ENCODE measurements at regions not wholly inside any gene's neighbourhood (a gene's known extent, or its start where the extent isn't known, plus 50 kb on each side); places are given as distances from the start of the nearest gene placed in this dataset.

GRCh38 chr9:80082213-80082612 is 510.4 kb downstream of the TLE4 start:
- no peaks in the 10 kb centered on the region for H3K27me3 ChIP-seq
- no peak overlapping the region for H3K27ac ChIP-seq
- no peak overlapping the region for H3K4me3 ChIP-seq
- no peaks in the 10 kb centered on the region for H3K36me3 ChIP-seq
- no peak for TF ChIP-seq CTCF (IDR thresholded peaks at IDR 0.05)
- no peaks in the 10 kb centered on the region for H3K9me3 ChIP-seq
- intact Hi-C loops (cut with DNase I) = no loop called here
- no peak for ATAC-seq
- FAIRE-seq = no peak
- no peak for DNase-seq
- H3K4me1 ChIP-seq = no peaks in the 10 kb centered on the region
- 68 to 83% methylated on average over 2 of the region's 2 CpGs for WGBS, 2 donors

- FAIRE-seq = no peak
- intact Hi-C loops (cut with DNase I) = no loop called here
Observed at GRCh38 chr9:80078826-80079225, 507.1 kb downstream of the TLE4 start.

GRCh38 chr9:80077059-80077458 is 505.3 kb downstream of the TLE4 start:
- Histone ChIP-seq H3K27ac (no peak overlapping the region), H3K4me1 (no peaks in the 10 kb centered on the region), H3K4me3 (no peak overlapping the region), H3K27me3 (no peaks in the 10 kb centered on the region), H3K36me3 (no peaks in the 10 kb centered on the region), H3K9me3 (no peaks in the 10 kb centered on the region)
- intact Hi-C loops (cut with DNase I) = no loop called here
- ATAC-seq (no peak), DNase-seq (no peak), FAIRE-seq (no peak)
- 67 to 83% methylated on average over 3 of the region's 3 CpGs for WGBS, 2 donors
- TF ChIP-seq CTCF (IDR thresholded peaks at IDR 0.05) = no peak

More at GRCh38 chr9:80078826-80079225, 507.1 kb downstream of the TLE4 start:
- 55 to 75% methylated on average over 1 of the region's 1 CpG for WGBS, 2 donors
- no peaks in the 10 kb centered on the region for H3K4me1 ChIP-seq
- H3K27ac ChIP-seq = no peak overlapping the region
- no peaks in the 10 kb centered on the region for H3K9me3 ChIP-seq
- H3K4me3 ChIP-seq = no peak overlapping the region
- TF ChIP-seq CTCF (IDR thresholded peaks at IDR 0.05) = no peak
- no peaks in the 10 kb centered on the region for H3K27me3 ChIP-seq
- H3K36me3 ChIP-seq = no peaks in the 10 kb centered on the region
- no peak for ATAC-seq
- DNase-seq = no peak

DNA sequence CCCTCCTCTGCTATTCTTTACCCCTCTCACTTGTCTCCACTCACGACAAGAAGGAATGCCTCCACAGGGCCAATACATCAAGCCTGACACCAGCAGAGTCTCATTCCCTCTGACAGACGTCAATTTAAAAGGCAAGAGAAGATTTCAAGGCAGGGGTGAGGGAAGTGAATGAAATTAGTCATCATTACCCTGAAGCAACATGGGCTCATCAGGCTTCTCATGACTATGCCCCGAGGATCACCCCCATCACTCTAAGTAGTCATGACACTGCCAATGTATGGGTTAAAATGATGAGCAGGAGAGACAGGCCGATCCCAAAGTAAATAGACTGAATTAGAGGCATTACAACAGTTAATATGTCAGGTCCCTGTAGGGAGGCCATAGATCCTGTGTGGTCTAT is 504.4 kb downstream of the TLE4 start:
- ATAC-seq (no peak), FAIRE-seq (no peak), DNase-seq (no peak)
- Histone ChIP-seq H3K9me3 (no peaks in the 10 kb centered on the region), H3K27ac (no peak overlapping the region), H3K36me3 (no peaks in the 10 kb centered on the region), H3K4me3 (no peak overlapping the region), H3K27me3 (no peaks in the 10 kb centered on the region), H3K4me1 (no peaks in the 10 kb centered on the region)
- intact Hi-C loops (cut with DNase I) = no loop called here
- TF ChIP-seq CTCF (IDR thresholded peaks at IDR 0.05) = no peak
- WGBS, 2 donors = 50 to 58% methylated on average over 4 of the region's 4 CpGs

DNA sequence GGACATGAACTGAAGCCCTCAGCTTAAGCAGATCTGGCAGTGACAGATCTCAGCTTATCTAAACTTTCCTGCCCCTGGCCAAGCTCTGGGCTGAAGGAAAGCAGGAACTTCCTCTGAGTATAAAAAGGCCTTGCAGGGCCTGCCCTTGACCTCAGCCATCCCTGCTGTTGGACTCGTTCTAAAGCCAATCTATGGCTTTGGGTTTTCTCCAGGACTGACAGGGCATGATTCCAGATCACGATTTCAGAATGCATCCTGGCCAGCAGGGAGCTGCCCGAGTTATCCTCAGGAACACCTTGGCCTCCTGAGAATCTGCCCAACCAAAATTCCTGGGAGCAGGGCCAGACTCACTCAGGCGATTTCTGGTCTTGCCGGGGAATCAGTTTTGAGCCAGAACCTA is 502.7 kb downstream of the TLE4 start:
- WGBS, 2 donors = 28 to 36% methylated on average over 5 of the region's 5 CpGs
- no peaks in the 10 kb centered on the region for H3K9me3 ChIP-seq
- DNase-seq = peak in 1 of 6 donors; percentile 13
- TF ChIP-seq CTCF (IDR thresholded peaks at IDR 0.05) = no peak
- no peak for FAIRE-seq
- no peaks in the 10 kb centered on the region for H3K36me3 ChIP-seq
- H3K4me1 ChIP-seq = no peaks in the 10 kb centered on the region
- no peak overlapping the region for H3K27ac ChIP-seq
- no peak for ATAC-seq
- intact Hi-C loops (cut with DNase I) = no loop called here
- H3K4me3 ChIP-seq = no peak overlapping the region
- H3K27me3 ChIP-seq = no peaks in the 10 kb centered on the region

Data from pancreas (tissue), 10 donors.